NCI-H146 (cell line): ENCODE measurements at regions not wholly inside any gene's neighbourhood (a gene's known extent, or its start where the extent isn't known, plus 50 kb on each side); places are given as distances from the start of the nearest gene placed in this dataset.
"Not testable (repeated sequence)": the region's sequence is repeated elsewhere in the genome, so short reads cannot be mapped to it uniquely, and the experiment has no call there.

Experiments
- DNase-seq: peaks from one replicate; lab custom pipeline; 2025; lab: John Stamatoyannopoulos, UW

GRCh38 chr4:151459375-151459774 lies 50.4 kb downstream of the FHIP1A start:
- no peak for DNase-seq

- no peak for DNase-seq
Observed at GRCh38 chr4:151460434-151460833, 51.5 kb downstream of the FHIP1A start.

GRCh38 chr4:151462554-151462953 lies 53.6 kb downstream of the FHIP1A start:
- DNase-seq: no peak

GRCh38 chr4:151468715-151469696 lies 60.0 kb downstream of the FHIP1A start:
- DNase-seq: no peak

GRCh38 chr4:151469970-151470369 lies 61.0 kb downstream of the FHIP1A start:
- no peak for DNase-seq

GRCh38 chr4:151471728-151472127 lies 62.8 kb downstream of the FHIP1A start:
- DNase-seq: no peak

- DNase-seq: no peak
Observed at GRCh38 chr4:151472297-151472696, 63.3 kb downstream of the FHIP1A start.

GRCh38 chr4:151472711-151473110 lies 63.7 kb downstream of the FHIP1A start:
- DNase-seq: no peak

GRCh38 chr4:151473521-151474097 lies 64.6 kb downstream of the FHIP1A start:
- no peak for DNase-seq

- no peak for DNase-seq
Observed at GRCh38 chr4:151475035-151475714, 66.2 kb downstream of the FHIP1A start.

- DNase-seq: no peak
Observed at GRCh38 chr4:151481813-151482212, 72.8 kb downstream of the FHIP1A start.

GRCh38 chr4:151484396-151485102 lies 75.6 kb downstream of the FHIP1A start:
- DNase-seq: no peak

GRCh38 chr4:151485541-151486131 lies 76.7 kb downstream of the FHIP1A start:
- no peak for DNase-seq

GRCh38 chr4:151486168-151486567 lies 77.2 kb downstream of the FHIP1A start:
- no peak for DNase-seq

- DNase-seq: no peak
Observed at GRCh38 chr4:151488968-151489367, 80.0 kb downstream of the FHIP1A start.

- DNase-seq: peak; percentile 63
Observed at GRCh38 chr4:151489462-151490203, 80.7 kb downstream of the FHIP1A start.

- DNase-seq: not testable (repeated sequence)
Observed at GRCh38 chr4:151495612-151496011, 86.6 kb downstream of the FHIP1A start.

GRCh38 chr4:151511548-151511947 lies 102.6 kb downstream of the FHIP1A start:
- not testable (repeated sequence) for DNase-seq

- no peak for DNase-seq
Observed at GRCh38 chr4:151517896-151518295, 108.9 kb downstream of the FHIP1A start.

- no peak for DNase-seq
Observed at GRCh38 chr4:151518359-151518758, 109.4 kb downstream of the FHIP1A start.
